CD4-positive, alpha-beta T cell (primary cell): ENCODE measurements at regions not wholly inside any gene's neighbourhood (a gene's known extent, or its start where the extent isn't known, plus 50 kb on each side); places are given as distances from the start of the nearest gene placed in this dataset.

Experiments used
- ATAC-seq: fragments of 200-7000 bp; cut with Tn5 transposase; one replicate; pipeline ENCODE4 v1.10.0; 2022; ENCODE audit warnings: mild to moderate bottlenecking; ENCODE audit not compliant: poor library complexity
- CTCF ChIA-PET: fragments of 350-600 bp; sonication (Branson Sonifier 250); formaldehyde crosslinking; loops from one replicate; lab custom pipeline; 2021; ENCODE audit warnings: antibody characterized with exemption, inconsistent platforms; lab: Charles Lee
- POLR2A ChIA-PET: fragments of 350-600 bp; sonication (Branson Sonifier 250); formaldehyde crosslinking; loops from one replicate; lab custom pipeline; 2021; ENCODE audit warnings: antibody characterized with exemption, inconsistent platforms; lab: Charles Lee
- DNase-seq, 14 experiments: peaks; one replicate each; pipeline ENCODE4 v3.0.0-alpha.2; 2013 to 2020; ENCODE audit warnings: mixed read lengths in 2 of 14
- H3K27ac ChIP-seq, 2 donors: one replicate each; pipeline versions ENCODE4 v1.5.1 to v1.7.0; 2013; ENCODE audit warnings: low read length in 2 of 2, low read depth in 1 of 2, mild to moderate bottlenecking in 1 of 2
- H3K27me3 ChIP-seq, 2 experiments: 1 replicate in 1 of 2; 2 replicates in 1 of 2; pipeline versions ENCODE4 v1.6.1 to v1.7.0; 2013; ENCODE audit warnings: low read length in 2 of 2, control low read depth in 1 of 2, mild to moderate bottlenecking in 1 of 2, moderate library complexity in 1 of 2; ENCODE audit not compliant: insufficient read depth in 2 of 2, control insufficient read depth in 1 of 2
- H3K36me3 ChIP-seq: one replicate; pipeline ENCODE4 v1.6.1; 2013; ENCODE audit warnings: low read length, control low read depth; ENCODE audit not compliant: insufficient read depth
- H3K4me1 ChIP-seq: one replicate; pipeline ENCODE4 v1.6.1; 2013; ENCODE audit warnings: low read length, control low read depth; ENCODE audit not compliant: insufficient read depth
- H3K4me3 ChIP-seq: one replicate; pipeline ENCODE4 v1.5.1; 2013; ENCODE audit warnings: mild to moderate bottlenecking, low read length, moderate library complexity
- H3K9me3 ChIP-seq, 2 experiments: 1 replicate in 1 of 2; 2 replicates in 1 of 2; pipeline versions ENCODE4 v1.6.1 to v1.7.0; 2013; ENCODE audit warnings: low read length in 2 of 2, mild to moderate bottlenecking in 2 of 2, control low read depth in 1 of 2, moderate library complexity in 1 of 2; ENCODE audit not compliant: control insufficient read depth in 1 of 2, insufficient read depth in 1 of 2
- H3K27ac Mint-ChIP-seq: one replicate; pipeline ENCODE4 v1.8.0; 2020; ENCODE audit warnings: mixed read lengths
- H3K27me3 Mint-ChIP-seq: one replicate; pipeline ENCODE4 v1.8.0; 2021; ENCODE audit warnings: mixed read lengths
- H3K36me3 Mint-ChIP-seq: one replicate; pipeline ENCODE4 v1.8.0; 2021; ENCODE audit warnings: low read depth, mixed read lengths
- H3K4me1 Mint-ChIP-seq: one replicate; pipeline ENCODE4 v1.8.0; 2021; ENCODE audit warnings: low read depth, mixed read lengths
- H3K4me3 Mint-ChIP-seq: one replicate; pipeline ENCODE4 v1.8.0; 2020; ENCODE audit warnings: mild to moderate bottlenecking, mixed read lengths
- H3K9me3 Mint-ChIP-seq: one replicate; pipeline ENCODE4 v1.8.0; 2020; ENCODE audit warnings: mixed read lengths
- intact Hi-C, 2 experiments: fragments of 100-400 bp; cut with DNase I in 1 of 2; cut with micrococcal nuclease in 1 of 2; formaldehyde crosslinking; loops; one replicate each; pipeline versions ENCODE4 v1.15.1 to v1.9.0; 2023 to 2025; cut with DNase I, micrococcal nuclease
- TF ChIP-seq, protein P1 (sequence below): fragments of 200-600 bp; IDR thresholded peaks from one replicate; pipeline ENCODE4 v1.8.0; 2022; ENCODE audit warnings: antibody characterized with exemption, mild to moderate bottlenecking

DNA sequence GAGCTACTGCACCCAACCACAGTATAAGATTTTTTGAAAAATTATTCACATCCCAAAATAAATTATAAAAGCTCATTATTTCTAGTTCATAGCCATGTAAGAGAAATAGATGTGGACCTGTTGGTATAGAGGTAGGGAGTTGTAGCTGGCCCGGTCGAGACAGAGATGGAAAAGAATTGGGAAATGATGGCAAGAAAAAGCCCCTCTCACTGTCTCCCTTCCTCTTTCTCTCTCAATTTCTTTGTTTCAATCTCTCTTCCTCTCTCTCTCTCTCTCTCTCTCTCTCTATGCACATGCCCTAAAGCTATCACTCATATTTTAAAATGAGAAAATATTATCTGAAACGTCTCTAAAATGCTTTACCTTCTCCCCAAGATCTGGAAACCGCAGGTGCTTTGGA, 80.7 kb upstream of the CD83 start:
- H3K27me3 ChIP-seq, result peaks cover 6 to 8% of the 10 kb centered on the region in 2 experiments
- H3K9me3 ChIP-seq, result no peaks in the 10 kb centered on the region
- ChIA-PET POLR2A (no interaction called here), CTCF (interaction anchor here (1.3 to 2.1 kb wide), 2 partner anchors 10 to 98 kb away, joined by 3 to 7 read pairs; no protein-coding TSS in a partner anchor)
- no peak overlapping the region for H3K27ac Mint-ChIP-seq
- H3K4me1 ChIP-seq, result no peaks in the 10 kb centered on the region
- peaks cover 39% of the 10 kb centered on the region for H3K27me3 Mint-ChIP-seq
- no peak overlapping the region for H3K4me3 ChIP-seq
- no peak for ATAC-seq
- no peak overlapping the region for H3K27ac ChIP-seq
- no peak overlapping the region for H3K4me3 Mint-ChIP-seq
- no peaks in the 10 kb centered on the region for H3K36me3 ChIP-seq
- no peaks in the 10 kb centered on the region for H3K9me3 Mint-ChIP-seq
- TF ChIP-seq, protein P1, sequence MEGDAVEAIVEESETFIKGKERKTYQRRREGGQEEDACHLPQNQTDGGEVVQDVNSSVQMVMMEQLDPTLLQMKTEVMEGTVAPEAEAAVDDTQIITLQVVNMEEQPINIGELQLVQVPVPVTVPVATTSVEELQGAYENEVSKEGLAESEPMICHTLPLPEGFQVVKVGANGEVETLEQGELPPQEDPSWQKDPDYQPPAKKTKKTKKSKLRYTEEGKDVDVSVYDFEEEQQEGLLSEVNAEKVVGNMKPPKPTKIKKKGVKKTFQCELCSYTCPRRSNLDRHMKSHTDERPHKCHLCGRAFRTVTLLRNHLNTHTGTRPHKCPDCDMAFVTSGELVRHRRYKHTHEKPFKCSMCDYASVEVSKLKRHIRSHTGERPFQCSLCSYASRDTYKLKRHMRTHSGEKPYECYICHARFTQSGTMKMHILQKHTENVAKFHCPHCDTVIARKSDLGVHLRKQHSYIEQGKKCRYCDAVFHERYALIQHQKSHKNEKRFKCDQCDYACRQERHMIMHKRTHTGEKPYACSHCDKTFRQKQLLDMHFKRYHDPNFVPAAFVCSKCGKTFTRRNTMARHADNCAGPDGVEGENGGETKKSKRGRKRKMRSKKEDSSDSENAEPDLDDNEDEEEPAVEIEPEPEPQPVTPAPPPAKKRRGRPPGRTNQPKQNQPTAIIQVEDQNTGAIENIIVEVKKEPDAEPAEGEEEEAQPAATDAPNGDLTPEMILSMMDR, result no peak
- no peak for DNase-seq
- H3K36me3 Mint-ChIP-seq, result no peaks in the 10 kb centered on the region
- H3K4me1 Mint-ChIP-seq, result no peaks in the 10 kb centered on the region
- intact Hi-C loops, result no loop called here

DNA sequence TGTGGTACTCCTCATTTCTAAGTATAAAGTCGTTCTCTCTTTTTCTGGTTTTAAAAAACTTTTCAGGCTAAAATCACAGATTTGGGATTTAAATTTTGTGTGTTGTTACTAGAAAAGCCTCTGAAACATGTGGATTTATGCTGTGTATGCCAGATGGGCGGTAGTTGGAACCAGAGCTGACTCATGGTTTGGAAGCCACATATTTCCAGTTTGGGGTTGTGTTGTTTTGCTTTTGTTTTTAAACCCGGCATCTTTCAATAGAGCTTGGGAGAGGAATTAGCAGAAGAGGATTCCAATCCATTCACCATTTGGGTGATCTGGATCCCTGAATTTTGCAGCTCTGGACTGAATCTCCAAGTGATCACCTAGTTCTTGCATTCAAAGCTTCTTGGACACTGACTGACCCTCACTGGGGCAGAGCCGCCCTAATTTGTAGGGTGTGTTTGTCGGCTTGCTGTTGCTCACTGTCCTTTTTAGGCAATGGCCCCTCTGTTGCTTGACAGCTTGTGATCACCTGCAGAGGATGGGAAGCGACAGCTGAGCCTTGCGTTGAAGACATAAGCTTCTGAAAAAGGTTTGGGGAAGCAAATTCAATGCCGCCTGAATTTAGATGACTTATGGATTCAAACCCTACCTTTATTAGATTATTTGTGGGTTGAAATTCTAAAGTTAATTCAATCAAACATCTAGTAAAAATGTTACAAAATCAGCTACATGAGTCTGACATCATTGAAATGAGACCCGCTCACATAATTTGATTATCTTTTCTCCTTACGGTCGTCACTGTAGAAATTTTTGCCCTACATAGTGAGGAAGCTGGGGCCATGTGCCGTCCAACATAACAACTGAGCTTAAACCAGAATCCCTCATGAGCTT, 79.9 kb upstream of the CD83 start:
- no peaks in the 10 kb centered on the region for H3K4me1 ChIP-seq
- Mint-ChIP-seq H3K27ac (no peak overlapping the region), H3K4me1 (no peaks in the 10 kb centered on the region), H3K27me3 (peaks cover 45% of the 10 kb centered on the region), H3K9me3 (no peaks in the 10 kb centered on the region), H3K4me3 (no peak overlapping the region), H3K36me3 (no peaks in the 10 kb centered on the region)
- no peak overlapping the region for H3K4me3 ChIP-seq
- ChIA-PET CTCF (interaction anchor here (1.3 to 2.1 kb wide), 2 partner anchors 9 to 97 kb away, joined by 3 to 7 read pairs; no protein-coding TSS in a partner anchor), POLR2A (interaction anchor here (1.3 kb wide), 1 partner anchor 10 kb away, joined by 3 read pairs; no protein-coding TSS in a partner anchor)
- H3K36me3 ChIP-seq, result no peaks in the 10 kb centered on the region
- H3K27me3 ChIP-seq, result peaks cover 6 to 8% of the 10 kb centered on the region in 2 experiments
- DNase-seq (no peak), ATAC-seq (no peak)
- TF ChIP-seq, protein P1, result no peak
- no peaks in the 10 kb centered on the region for H3K9me3 ChIP-seq
- intact Hi-C loops, result no loop called here
- H3K27ac ChIP-seq, result no peak overlapping the region

DNA sequence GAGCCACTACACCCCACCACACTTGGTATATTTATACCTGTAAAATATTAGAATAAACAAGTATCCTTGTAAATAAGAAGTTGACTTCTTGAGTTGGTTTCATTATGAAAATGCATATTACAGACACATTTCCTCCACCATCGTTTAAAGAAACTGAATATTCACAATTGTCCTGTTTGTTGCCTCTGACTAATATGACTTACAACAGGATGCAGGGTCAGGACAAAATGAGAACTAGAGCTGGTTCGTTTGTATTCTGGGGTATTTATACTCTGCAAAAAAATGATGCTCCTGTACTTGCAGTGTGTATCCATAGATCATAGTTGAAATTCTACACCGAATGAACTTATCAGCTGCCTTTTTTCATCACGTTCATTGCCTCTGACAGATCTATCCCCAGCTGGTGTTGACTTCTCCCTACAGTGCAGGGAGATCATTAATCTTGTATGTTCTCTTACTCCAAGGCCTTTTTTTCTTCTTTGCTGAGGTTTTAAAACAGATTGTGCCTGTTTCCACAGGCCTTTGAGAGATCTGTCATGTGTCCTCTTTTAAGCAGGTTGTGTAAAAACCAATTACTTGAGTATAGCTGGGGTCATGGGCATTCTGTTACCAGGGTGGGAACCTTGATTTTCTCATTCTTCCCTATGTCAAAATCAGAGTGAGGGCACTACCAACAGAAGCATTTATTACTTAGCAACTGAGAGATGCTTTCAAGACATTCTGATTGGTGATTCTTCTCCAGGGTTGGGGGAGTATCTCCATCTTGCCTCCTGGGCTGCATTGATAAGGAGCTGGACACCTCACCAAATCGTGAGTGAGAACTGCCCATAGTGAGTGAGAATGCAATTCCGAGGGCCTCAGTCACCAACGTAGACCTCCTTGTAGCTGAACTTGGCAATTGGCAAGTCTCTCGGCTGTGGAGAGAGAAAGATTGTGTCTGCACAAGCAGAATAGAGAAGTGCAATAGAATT, 78.8 kb upstream of the CD83 start:
- H3K9me3 Mint-ChIP-seq, result no peaks in the 10 kb centered on the region
- CTCF ChIA-PET, result interaction anchor here (2.1 kb wide), 1 partner anchor 8 kb away, joined by 7 read pairs; no protein-coding TSS in a partner anchor
- H3K9me3 ChIP-seq, result no peaks in the 10 kb centered on the region
- no peak overlapping the region for H3K4me3 Mint-ChIP-seq
- intact Hi-C loops, result no loop called here
- H3K4me3 ChIP-seq, result no peak overlapping the region
- H3K36me3 ChIP-seq, result no peaks in the 10 kb centered on the region
- peaks cover 6 to 8% of the 10 kb centered on the region in 2 experiments for H3K27me3 ChIP-seq
- H3K4me1 Mint-ChIP-seq, result no peaks in the 10 kb centered on the region
- no peak overlapping the region for H3K27ac ChIP-seq
- POLR2A ChIA-PET, result interaction anchor here (1.3 kb wide), 1 partner anchor 9 kb away, joined by 3 read pairs; no protein-coding TSS in a partner anchor
- no peaks in the 10 kb centered on the region for H3K4me1 ChIP-seq
- H3K27ac Mint-ChIP-seq, result no peak overlapping the region
- TF ChIP-seq, protein P1, result no peak
- no peaks in the 10 kb centered on the region for H3K36me3 Mint-ChIP-seq
- peaks cover 47% of the 10 kb centered on the region for H3K27me3 Mint-ChIP-seq
- DNase-seq (no peak), ATAC-seq (no peak)
